ENCODE measurements at regions not wholly inside any gene's neighbourhood (a gene's known extent, or its start where the extent isn't known, plus 50 kb on each side); places are given as distances from the start of the nearest gene placed in this dataset.

DNA sequence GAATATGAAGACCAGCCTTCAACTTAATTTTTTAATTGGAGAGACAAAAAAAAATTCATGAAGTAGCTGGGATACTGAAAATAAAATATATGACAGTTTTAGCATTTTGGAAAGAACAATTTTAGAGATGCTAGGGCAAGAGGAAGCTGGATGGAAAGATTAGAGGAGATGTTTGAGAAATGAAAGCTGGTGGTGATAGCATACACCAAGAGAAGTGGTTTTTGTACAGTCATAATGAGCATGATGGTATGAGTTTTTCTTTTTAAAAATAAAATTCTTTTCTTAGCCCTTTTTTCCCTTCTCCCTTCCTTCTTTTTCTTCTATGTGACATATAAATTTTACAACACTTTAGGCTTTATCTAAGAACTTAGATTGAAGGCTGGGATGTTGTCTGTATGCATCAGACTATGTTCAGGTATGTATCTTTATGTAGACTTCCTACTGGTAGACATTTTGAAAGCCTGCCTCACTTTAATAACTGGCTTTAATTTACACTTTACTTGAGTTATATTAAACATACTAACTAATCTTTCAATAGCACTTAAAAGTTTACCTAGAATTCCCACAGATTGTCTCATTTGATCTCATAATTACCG, 522.5 kb downstream of the TLE4 start:
- TF ChIP-seq POLR2AphosphoS5 (IDR thresholded peaks at IDR 0.05; ENCODE audit: borderline replicate concordance, low read depth, low read length) (no peak), FOXP2 (optimal IDR thresholded peaks at IDR 0.05; ENCODE audit: control extremely low read depth, extremely low read length, insufficient read depth) (no peak)
